HG03135 (cell line): ENCODE measurements at regions not wholly inside any gene's neighbourhood (a gene's known extent, or its start where the extent isn't known, plus 50 kb on each side); places are given as distances from the start of the nearest gene placed in this dataset.
"Not testable (repeated sequence)": the region's sequence is repeated elsewhere in the genome, so short reads cannot be mapped to it uniquely, and the experiment has no call there.

Source experiments
- ATAC-seq: cut with Tn5 transposase; IDR thresholded peaks from one replicate; pipeline ENCODE4 v1.9.1; 2021; ENCODE audit warnings: mild to moderate bottlenecking, moderate library complexity; ENCODE audit not compliant: unreplicated experiment

- no peak for ATAC-seq
These were observed 51.3 kb upstream of the CADPS start for GRCh38 chr3:62926494-62926893.

GRCh38 chr3:62928256-62928655 is 53.0 kb upstream of the CADPS start:
- ATAC-seq, result no peak

- ATAC-seq, result no peak
These were observed 54.6 kb upstream of the CADPS start for GRCh38 chr3:62929771-62930170.

GRCh38 chr3:62935793-62936192 is 60.6 kb upstream of the CADPS start:
- no peak for ATAC-seq

- ATAC-seq, result no peak
These were observed 61.5 kb upstream of the CADPS start for GRCh38 chr3:62936626-62937254.

- ATAC-seq, result no peak
These were observed 63.4 kb upstream of the CADPS start for GRCh38 chr3:62938583-62938982.

GRCh38 chr3:62939707-62940106 is 64.5 kb upstream of the CADPS start:
- no peak for ATAC-seq

- no peak for ATAC-seq
These were observed 65.8 kb upstream of the CADPS start for GRCh38 chr3:62940771-62941563.

- ATAC-seq, result no peak
These were observed 67.0 kb upstream of the CADPS start for GRCh38 chr3:62942227-62942626.

GRCh38 chr3:62942764-62943163 is 67.5 kb upstream of the CADPS start:
- ATAC-seq, result no peak

- no peak for ATAC-seq
These were observed 73.7 kb upstream of the CADPS start for GRCh38 chr3:62948921-62949320.

- ATAC-seq, result no peak
These were observed 75.0 kb upstream of the CADPS start for GRCh38 chr3:62950210-62950609.

- ATAC-seq, result no peak
These were observed 75.9 kb upstream of the CADPS start for GRCh38 chr3:62951037-62951613.

GRCh38 chr3:62951880-62952279 is 76.7 kb upstream of the CADPS start:
- ATAC-seq, result not testable (repeated sequence)

- ATAC-seq, result peak; percentile 91
These were observed 79.4 kb upstream of the CADPS start for GRCh38 chr3:62954580-62954979.

- ATAC-seq, result no peak
These were observed 79.9 kb upstream of the CADPS start for GRCh38 chr3:62955126-62955525.

GRCh38 chr3:62956411-62956810 is 81.2 kb upstream of the CADPS start:
- ATAC-seq, result no peak

GRCh38 chr3:62961874-62962556 is 86.8 kb upstream of the CADPS start:
- ATAC-seq, result no peak

GRCh38 chr3:62962714-62963113 is 87.5 kb upstream of the CADPS start:
- ATAC-seq, result no peak

- ATAC-seq, result no peak
These were observed 90.1 kb upstream of the CADPS start for GRCh38 chr3:62965311-62965710.

- no peak for ATAC-seq
These were observed 92.9 kb upstream of the CADPS start for GRCh38 chr3:62968128-62968527.

- no peak for ATAC-seq
These were observed 95.4 kb upstream of the CADPS start for GRCh38 chr3:62970648-62971047.
